Mucosa of descending colon (tissue), 3 donors: ENCODE measurements at regions not wholly inside any gene's neighbourhood (a gene's known extent, or its start where the extent isn't known, plus 50 kb on each side); places are given as distances from the start of the nearest gene placed in this dataset.
"Not testable (repeated sequence)": the region's sequence is repeated elsewhere in the genome, so short reads cannot be mapped to it uniquely, and the experiment has no call there.

Experiments
- ATAC-seq: fragments of 200-7000 bp; cut with Tn5 transposase; one replicate; pipeline ENCODE4 v1.9.1; 2020; ENCODE audit warnings: mild to moderate bottlenecking, moderate library complexity
- DNase-seq, 3 donors: peaks; one replicate each; pipeline ENCODE4 v3.0.0-alpha.2; 2020
- H3K36me3 ChIP-seq: fragments of 200-600 bp; one replicate; pipeline ENCODE4 v1.8.0; 2021; ENCODE audit warnings: low read depth, mild to moderate bottlenecking
- H3K4me1 ChIP-seq: fragments of 200-600 bp; one replicate; pipeline ENCODE4 v1.8.0; 2021; ENCODE audit warnings: low read depth, mild to moderate bottlenecking
- H3K4me3 ChIP-seq: fragments of 200-600 bp; one replicate; pipeline ENCODE4 v1.8.0; 2021; ENCODE audit warnings: mild to moderate bottlenecking
- H3K9me3 ChIP-seq: fragments of 200-600 bp; one replicate; pipeline ENCODE4 v1.8.0; 2021; ENCODE audit warnings: mild to moderate bottlenecking
- intact Hi-C, 2 donors: fragments of 100-400 bp; cut with DNase I in 1 of 2; cut with micrococcal nuclease in 1 of 2; formaldehyde crosslinking; loops; one replicate each; pipeline versions ENCODE4 v1.11.0 to v1.11.1; 2022; cut with DNase I, micrococcal nuclease
- TF ChIP-seq, protein P1 (sequence below): fragments of 200-600 bp; IDR thresholded peaks from one replicate; pipeline ENCODE4 v1.8.0; 2022; ENCODE audit warnings: antibody characterized with exemption, mild to moderate bottlenecking
- donor health status: DM: no; HTN: no; CAD: no; lungs with moderate emphysema.
- donor health status: DM: no; HTN: no; CAD: no.
- donor health status: DM: no; HTN: yes; CAD: no.

DNA sequence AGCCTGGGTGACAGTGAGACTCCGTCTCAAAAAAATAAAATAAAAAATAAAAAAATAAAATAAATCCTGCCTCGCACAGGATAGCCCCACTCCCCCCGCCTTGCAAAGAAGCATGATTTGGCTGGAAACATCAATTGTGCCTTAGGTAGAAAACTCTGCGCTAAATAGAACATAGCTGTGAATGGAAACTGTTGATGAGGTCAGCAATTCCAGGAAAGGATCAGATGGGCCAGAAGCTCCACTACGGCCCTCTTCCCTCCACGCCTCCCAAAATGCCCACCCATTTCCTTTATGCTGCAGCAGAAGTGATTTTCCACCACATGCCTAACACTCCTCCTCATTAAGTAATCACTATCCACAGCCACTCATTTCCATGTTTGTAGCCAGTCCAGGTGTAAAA lies 473.4 kb downstream of the XYLT1 start:
- TF ChIP-seq, protein P1, sequence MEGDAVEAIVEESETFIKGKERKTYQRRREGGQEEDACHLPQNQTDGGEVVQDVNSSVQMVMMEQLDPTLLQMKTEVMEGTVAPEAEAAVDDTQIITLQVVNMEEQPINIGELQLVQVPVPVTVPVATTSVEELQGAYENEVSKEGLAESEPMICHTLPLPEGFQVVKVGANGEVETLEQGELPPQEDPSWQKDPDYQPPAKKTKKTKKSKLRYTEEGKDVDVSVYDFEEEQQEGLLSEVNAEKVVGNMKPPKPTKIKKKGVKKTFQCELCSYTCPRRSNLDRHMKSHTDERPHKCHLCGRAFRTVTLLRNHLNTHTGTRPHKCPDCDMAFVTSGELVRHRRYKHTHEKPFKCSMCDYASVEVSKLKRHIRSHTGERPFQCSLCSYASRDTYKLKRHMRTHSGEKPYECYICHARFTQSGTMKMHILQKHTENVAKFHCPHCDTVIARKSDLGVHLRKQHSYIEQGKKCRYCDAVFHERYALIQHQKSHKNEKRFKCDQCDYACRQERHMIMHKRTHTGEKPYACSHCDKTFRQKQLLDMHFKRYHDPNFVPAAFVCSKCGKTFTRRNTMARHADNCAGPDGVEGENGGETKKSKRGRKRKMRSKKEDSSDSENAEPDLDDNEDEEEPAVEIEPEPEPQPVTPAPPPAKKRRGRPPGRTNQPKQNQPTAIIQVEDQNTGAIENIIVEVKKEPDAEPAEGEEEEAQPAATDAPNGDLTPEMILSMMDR, result no peak
- Histone ChIP-seq H3K4me1 (no peaks in the 10 kb centered on the region), H3K4me3 (no peak overlapping the region), H3K9me3 (no peaks in the 10 kb centered on the region), H3K36me3 (no peaks in the 10 kb centered on the region)
- DNase-seq (no peak), ATAC-seq (no peak)
- intact Hi-C loops, result no loop called here

GRCh38 chr16:17001471-17001870 lies 469.3 kb downstream of the XYLT1 start:
- intact Hi-C loops, result no loop called here
- TF ChIP-seq, protein P1, result no peak

GRCh38 chr16:17002565-17002964 lies 468.2 kb downstream of the XYLT1 start:
- H3K4me1 ChIP-seq, result no peaks in the 10 kb centered on the region
- TF ChIP-seq, protein P1, result no peak
- ATAC-seq (no peak), DNase-seq (no peak)
- intact Hi-C loops, result no loop called here
- H3K4me3 ChIP-seq, result no peak overlapping the region
- H3K9me3 ChIP-seq, result peaks cover 5% of the 10 kb centered on the region
- no peaks in the 10 kb centered on the region for H3K36me3 ChIP-seq

More at GRCh38 chr16:17001471-17001870, 469.3 kb downstream of the XYLT1 start:
- DNase-seq, result no peak
- no peak overlapping the region for H3K4me3 ChIP-seq
- no peaks in the 10 kb centered on the region for H3K4me1 ChIP-seq
- peak; percentile 73 for ATAC-seq
- H3K36me3 ChIP-seq, result no peaks in the 10 kb centered on the region
- H3K9me3 ChIP-seq, result peaks cover 5% of the 10 kb centered on the region

DNA sequence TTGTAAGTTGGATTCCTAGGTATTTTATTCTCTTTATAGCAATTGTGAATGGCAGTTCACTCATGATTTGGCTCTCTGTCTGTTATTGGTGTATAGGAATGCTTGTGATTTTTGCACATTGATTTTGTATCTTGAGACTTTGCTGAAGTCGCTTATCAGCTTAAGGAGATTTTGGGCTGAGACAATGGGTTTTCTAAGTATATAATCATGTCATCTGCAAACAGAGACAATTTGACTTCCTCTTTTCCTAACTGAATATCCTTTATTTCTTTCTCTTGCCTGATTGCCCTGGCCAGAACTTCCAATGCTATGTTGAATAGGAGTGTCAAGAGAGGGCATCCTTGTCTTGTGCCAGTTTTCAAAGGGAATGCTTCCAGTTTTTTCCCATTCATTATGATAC lies 464.8 kb downstream of the XYLT1 start:
- H3K36me3 ChIP-seq, H3K9me3 ChIP-seq, DNase-seq, ATAC-seq, H3K4me1 ChIP-seq, H3K4me3 ChIP-seq, intact Hi-C loops: not testable (repeated sequence)

GRCh38 chr16:17011712-17012111 lies 459.0 kb downstream of the XYLT1 start:
- TF ChIP-seq, protein P1, result no peak
- no peaks in the 10 kb centered on the region for H3K36me3 ChIP-seq
- H3K4me1 ChIP-seq, result peaks cover 5% of the 10 kb centered on the region
- intact Hi-C loops, result no loop called here
- DNase-seq, result no peak
- no peak overlapping the region for H3K4me3 ChIP-seq
- ATAC-seq, result no peak
- no peaks in the 10 kb centered on the region for H3K9me3 ChIP-seq

GRCh38 chr16:17013038-17013437 lies 457.7 kb downstream of the XYLT1 start:
- peaks cover 5% of the 10 kb centered on the region for H3K4me1 ChIP-seq
- intact Hi-C loops, result no loop called here
- no peak for DNase-seq
- TF ChIP-seq, protein P1, result no peak
- H3K9me3 ChIP-seq, result no peaks in the 10 kb centered on the region
- ATAC-seq, result peak; percentile 5
- no peaks in the 10 kb centered on the region for H3K36me3 ChIP-seq
- no peak overlapping the region for H3K4me3 ChIP-seq
